Type B pancreatic cell (in vitro differentiated cells): ENCODE measurements at regions not wholly inside any gene's neighbourhood (a gene's known extent, or its start where the extent isn't known, plus 50 kb on each side); places are given as distances from the start of the nearest gene placed in this dataset.

ENCODE experiments used
- DNase-seq: peaks from one replicate; pipeline ENCODE4 v3.0.0; 2021; ENCODE audit warnings: mixed read lengths; ENCODE audit not compliant: unreplicated experiment; ENCODE audit errors: extremely low spot score
- H3K27ac Mint-ChIP-seq: 2 replicates; pipeline ENCODE4 v1.8.0; 2021; ENCODE audit warnings: mild to moderate bottlenecking, mixed read lengths
- H3K27me3 Mint-ChIP-seq: 2 replicates; pipeline ENCODE4 v1.8.0; 2021; ENCODE audit warnings: mixed read lengths
- H3K36me3 Mint-ChIP-seq: 2 replicates; pipeline ENCODE4 v1.8.0; 2021; ENCODE audit warnings: mixed read lengths
- H3K4me1 Mint-ChIP-seq: one replicate; pipeline ENCODE4 v1.8.0; 2021; ENCODE audit warnings: mixed read lengths; ENCODE audit not compliant: unreplicated experiment
- H3K4me3 Mint-ChIP-seq: 2 replicates; pipeline ENCODE4 v1.8.0; 2021; ENCODE audit warnings: mild to moderate bottlenecking, mixed read lengths
- H3K9me3 Mint-ChIP-seq: 2 replicates; pipeline ENCODE4 v1.8.0; 2021; ENCODE audit warnings: mixed read lengths
- TF ChIP-seq, protein P1 (sequence below): fragments of 200-600 bp; sonication (generic); conservative IDR thresholded peaks from 2 replicates; pipeline ENCODE4 v1.5.0; 2021; ENCODE audit warnings: antibody characterized with exemption, mild to moderate bottlenecking

DNA sequence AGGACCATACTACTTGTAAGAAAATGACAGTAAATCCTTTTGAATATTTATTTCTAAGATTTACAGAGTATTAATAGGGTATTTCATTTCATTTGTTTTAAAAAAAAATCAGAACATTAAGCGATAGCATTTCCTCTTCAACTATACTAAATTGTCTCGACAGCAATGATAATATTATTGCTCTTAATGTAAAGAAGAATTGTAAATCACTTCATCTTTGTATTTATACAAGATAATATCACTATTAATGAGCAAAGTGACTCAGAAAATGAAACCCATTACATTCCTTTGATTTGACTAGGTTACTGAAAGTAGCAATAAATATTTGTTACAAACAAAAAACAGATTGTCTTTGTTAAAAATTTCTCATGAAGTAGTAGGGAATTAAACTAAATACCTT, 131.1 kb upstream of the CNTN4 start:
- Mint-ChIP-seq H3K27ac (no peak overlapping the region), H3K4me3 (no peak overlapping the region), H3K4me1 (peaks cover 30% of the 10 kb centered on the region), H3K9me3 (no peaks in the 10 kb centered on the region), H3K36me3 (no peaks in the 10 kb centered on the region), H3K27me3 (no peaks in the 10 kb centered on the region)
- TF ChIP-seq, protein P1, sequence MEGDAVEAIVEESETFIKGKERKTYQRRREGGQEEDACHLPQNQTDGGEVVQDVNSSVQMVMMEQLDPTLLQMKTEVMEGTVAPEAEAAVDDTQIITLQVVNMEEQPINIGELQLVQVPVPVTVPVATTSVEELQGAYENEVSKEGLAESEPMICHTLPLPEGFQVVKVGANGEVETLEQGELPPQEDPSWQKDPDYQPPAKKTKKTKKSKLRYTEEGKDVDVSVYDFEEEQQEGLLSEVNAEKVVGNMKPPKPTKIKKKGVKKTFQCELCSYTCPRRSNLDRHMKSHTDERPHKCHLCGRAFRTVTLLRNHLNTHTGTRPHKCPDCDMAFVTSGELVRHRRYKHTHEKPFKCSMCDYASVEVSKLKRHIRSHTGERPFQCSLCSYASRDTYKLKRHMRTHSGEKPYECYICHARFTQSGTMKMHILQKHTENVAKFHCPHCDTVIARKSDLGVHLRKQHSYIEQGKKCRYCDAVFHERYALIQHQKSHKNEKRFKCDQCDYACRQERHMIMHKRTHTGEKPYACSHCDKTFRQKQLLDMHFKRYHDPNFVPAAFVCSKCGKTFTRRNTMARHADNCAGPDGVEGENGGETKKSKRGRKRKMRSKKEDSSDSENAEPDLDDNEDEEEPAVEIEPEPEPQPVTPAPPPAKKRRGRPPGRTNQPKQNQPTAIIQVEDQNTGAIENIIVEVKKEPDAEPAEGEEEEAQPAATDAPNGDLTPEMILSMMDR: no peak
- no peak for DNase-seq

DNA sequence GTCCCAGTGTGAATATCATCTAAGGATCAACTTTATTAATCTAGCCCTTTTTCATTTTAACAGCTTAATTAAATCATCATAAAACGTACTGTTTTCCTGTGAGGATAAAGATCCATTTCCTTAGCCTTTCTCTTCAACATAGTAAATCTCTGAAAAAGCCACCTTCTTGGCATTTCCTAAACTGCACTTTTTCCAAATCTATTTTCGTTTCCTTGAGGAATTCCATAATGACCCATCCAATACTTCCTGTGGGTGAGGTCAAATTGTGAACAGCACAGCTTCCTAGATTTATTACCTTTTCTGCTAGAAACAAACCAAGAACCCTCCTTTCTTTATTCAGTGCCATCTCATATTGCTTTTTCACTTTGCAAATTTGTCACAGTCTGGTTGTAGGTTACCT, 129.4 kb upstream of the CNTN4 start:
- no peak for DNase-seq
- Mint-ChIP-seq H3K4me1 (peaks cover 19% of the 10 kb centered on the region), H3K27me3 (no peaks in the 10 kb centered on the region), H3K27ac (no peak overlapping the region), H3K4me3 (no peak overlapping the region), H3K9me3 (no peaks in the 10 kb centered on the region), H3K36me3 (no peaks in the 10 kb centered on the region)
- TF ChIP-seq, protein P1: no peak

DNA sequence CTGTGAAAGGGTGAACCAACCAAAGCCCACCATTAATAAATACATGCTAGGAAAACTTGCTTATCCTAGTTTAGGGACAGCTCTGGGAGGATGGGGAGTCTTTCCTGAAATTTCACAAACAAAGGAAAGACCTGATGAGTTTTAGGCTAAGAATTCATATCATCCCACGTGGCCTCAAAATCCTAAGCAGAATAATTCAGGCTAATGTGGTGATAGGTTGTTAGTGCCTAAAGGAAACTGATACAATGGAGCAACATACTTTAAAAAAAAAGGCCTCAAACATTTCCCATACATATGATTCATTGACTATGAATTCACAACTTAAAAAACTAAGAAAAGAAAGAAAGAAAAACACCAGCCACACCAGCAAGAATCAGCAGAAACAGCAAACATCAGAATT, 126.9 kb upstream of the CNTN4 start:
- H3K9me3 Mint-ChIP-seq: peaks cover 6% of the 10 kb centered on the region
- peaks cover 17% of the 10 kb centered on the region for H3K4me1 Mint-ChIP-seq
- H3K36me3 Mint-ChIP-seq: no peaks in the 10 kb centered on the region
- TF ChIP-seq, protein P1: no peak
- H3K27me3 Mint-ChIP-seq: no peaks in the 10 kb centered on the region
- no peak for DNase-seq
- H3K27ac Mint-ChIP-seq: no peak overlapping the region
- no peak overlapping the region for H3K4me3 Mint-ChIP-seq

DNA sequence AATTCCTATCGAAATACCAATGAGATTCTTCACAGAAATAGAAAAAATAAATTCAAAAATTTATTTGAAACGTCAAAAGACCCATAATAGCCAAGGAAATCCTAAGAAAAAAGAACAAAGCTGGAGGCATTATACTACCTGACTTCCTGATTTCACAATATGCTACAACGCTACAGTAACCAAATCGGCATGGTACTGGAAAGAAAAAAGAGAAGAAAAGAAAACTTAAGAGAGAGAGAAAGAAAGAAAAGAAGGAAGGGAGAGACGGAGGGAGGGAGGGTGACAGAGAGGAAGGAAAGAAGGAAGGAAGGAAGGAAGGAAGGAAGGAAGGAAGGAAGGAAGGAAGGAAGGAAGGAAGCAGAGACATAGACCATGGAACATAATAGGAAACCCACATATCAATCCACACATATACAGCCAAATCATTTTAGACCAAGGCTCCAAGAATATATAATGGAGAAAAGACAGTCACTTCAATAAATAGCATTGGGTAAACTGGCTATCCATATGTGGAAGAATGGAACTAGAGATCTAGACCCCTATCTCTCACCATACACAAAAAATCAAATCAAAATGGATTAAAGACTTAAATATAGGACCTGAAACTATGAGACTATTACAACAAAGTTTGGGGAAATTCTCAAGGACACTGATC, 118.6 kb upstream of the CNTN4 start:
- TF ChIP-seq, protein P1: no peak
- peaks cover 6% of the 10 kb centered on the region for H3K9me3 Mint-ChIP-seq
- H3K4me3 Mint-ChIP-seq: no peak overlapping the region
- no peak overlapping the region for H3K27ac Mint-ChIP-seq
- no peaks in the 10 kb centered on the region for H3K4me1 Mint-ChIP-seq
- no peaks in the 10 kb centered on the region for H3K27me3 Mint-ChIP-seq
- no peak for DNase-seq
- no peaks in the 10 kb centered on the region for H3K36me3 Mint-ChIP-seq

DNA sequence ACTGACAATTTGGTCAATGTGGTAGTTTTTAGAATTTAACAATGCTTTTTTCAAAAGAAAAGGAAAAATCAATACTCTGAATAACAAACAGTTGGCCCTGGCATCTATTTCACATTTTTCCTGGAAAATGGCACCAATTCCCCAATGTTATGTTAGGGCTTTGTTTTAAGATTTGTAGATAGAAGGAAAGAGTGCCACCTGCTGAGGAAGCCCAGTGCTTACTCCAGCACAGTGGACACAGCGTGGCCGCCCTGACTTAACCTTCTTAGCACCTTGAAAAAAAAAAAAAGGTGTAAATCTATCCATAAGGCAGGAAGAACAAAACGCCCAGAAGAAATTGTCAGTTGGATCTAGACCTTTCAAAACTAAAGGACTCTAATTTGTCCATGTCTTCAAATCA, 110.7 kb upstream of the CNTN4 start:
- TF ChIP-seq, protein P1: peak; percentile 55
- Mint-ChIP-seq H3K36me3 (no peaks in the 10 kb centered on the region), H3K27me3 (no peaks in the 10 kb centered on the region), H3K27ac (no peak overlapping the region), H3K9me3 (peaks cover 4% of the 10 kb centered on the region), H3K4me3 (no peak overlapping the region), H3K4me1 (peaks cover 5% of the 10 kb centered on the region)
- DNase-seq: no peak

DNA sequence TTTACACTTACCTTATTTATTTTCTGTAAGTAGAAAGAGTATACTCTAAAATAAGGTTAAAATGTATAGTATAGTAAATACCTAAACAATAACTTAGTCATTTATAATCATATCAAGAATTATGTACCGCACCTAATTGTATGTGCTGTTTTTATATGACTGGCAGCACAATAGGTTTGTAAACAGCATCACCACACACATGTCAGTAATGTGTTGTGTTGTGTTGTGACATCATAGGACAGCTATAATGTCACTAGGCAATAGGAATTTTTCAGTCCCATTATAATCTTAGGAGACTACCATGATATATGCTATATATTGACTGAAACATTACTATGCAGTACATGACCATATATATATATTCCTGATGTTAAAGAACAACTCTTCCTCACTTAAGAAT, 99.9 kb upstream of the CNTN4 start:
- Mint-ChIP-seq H3K27me3 (no peaks in the 10 kb centered on the region), H3K9me3 (no peaks in the 10 kb centered on the region), H3K36me3 (no peaks in the 10 kb centered on the region), H3K4me3 (no peak overlapping the region), H3K27ac (no peak overlapping the region), H3K4me1 (no peaks in the 10 kb centered on the region)
- TF ChIP-seq, protein P1: no peak
- no peak for DNase-seq
